Neural progenitor cell (in vitro differentiated cells): ENCODE measurements at regions not wholly inside any gene's neighbourhood (a gene's known extent, or its start where the extent isn't known, plus 50 kb on each side); places are given as distances from the start of the nearest gene placed in this dataset.

ENCODE experiments used
- EZH2 ChIP-seq: fragments of 200-600 bp; sonication (generic); IDR thresholded peaks from 2 replicates; pipeline ENCODE4 v1.6.1; 2017; ENCODE audit warnings: antibody characterized with exemption, mild to moderate bottlenecking, moderate library complexity
- TF ChIP-seq, protein P1 (sequence below): fragments of 200-600 bp; sonication (generic); IDR thresholded peaks from 2 replicates; pipeline ENCODE4 v1.5.1; 2017; ENCODE audit warnings: antibody characterized with exemption, mild to moderate bottlenecking

DNA sequence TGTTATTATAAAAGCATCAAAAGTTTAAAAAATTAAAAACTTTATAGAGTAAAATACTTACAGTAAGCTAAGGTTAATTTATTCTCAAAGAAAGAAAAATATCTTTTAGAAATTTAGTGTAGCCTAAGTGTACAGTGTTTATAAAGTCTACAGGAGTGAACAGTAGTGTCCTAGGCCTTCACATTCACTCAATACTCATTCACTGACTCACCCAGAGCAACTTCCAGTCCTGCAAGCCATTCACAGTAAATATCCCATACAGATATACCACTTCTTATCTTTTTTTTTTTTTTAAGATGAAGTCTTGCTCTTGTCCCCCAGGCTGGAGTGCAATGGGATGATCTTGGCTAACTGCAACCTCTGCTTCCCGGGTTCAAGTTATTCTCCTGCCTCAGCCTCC lies 73.1 kb upstream of the FST start:
- TF ChIP-seq, protein P1, sequence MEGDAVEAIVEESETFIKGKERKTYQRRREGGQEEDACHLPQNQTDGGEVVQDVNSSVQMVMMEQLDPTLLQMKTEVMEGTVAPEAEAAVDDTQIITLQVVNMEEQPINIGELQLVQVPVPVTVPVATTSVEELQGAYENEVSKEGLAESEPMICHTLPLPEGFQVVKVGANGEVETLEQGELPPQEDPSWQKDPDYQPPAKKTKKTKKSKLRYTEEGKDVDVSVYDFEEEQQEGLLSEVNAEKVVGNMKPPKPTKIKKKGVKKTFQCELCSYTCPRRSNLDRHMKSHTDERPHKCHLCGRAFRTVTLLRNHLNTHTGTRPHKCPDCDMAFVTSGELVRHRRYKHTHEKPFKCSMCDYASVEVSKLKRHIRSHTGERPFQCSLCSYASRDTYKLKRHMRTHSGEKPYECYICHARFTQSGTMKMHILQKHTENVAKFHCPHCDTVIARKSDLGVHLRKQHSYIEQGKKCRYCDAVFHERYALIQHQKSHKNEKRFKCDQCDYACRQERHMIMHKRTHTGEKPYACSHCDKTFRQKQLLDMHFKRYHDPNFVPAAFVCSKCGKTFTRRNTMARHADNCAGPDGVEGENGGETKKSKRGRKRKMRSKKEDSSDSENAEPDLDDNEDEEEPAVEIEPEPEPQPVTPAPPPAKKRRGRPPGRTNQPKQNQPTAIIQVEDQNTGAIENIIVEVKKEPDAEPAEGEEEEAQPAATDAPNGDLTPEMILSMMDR: no peak
- TF ChIP-seq EZH2: no peak
